ENCODE measurements at regions not wholly inside any gene's neighbourhood (a gene's known extent, or its start where the extent isn't known, plus 50 kb on each side); places are given as distances from the start of the nearest gene placed in this dataset.

DNA sequence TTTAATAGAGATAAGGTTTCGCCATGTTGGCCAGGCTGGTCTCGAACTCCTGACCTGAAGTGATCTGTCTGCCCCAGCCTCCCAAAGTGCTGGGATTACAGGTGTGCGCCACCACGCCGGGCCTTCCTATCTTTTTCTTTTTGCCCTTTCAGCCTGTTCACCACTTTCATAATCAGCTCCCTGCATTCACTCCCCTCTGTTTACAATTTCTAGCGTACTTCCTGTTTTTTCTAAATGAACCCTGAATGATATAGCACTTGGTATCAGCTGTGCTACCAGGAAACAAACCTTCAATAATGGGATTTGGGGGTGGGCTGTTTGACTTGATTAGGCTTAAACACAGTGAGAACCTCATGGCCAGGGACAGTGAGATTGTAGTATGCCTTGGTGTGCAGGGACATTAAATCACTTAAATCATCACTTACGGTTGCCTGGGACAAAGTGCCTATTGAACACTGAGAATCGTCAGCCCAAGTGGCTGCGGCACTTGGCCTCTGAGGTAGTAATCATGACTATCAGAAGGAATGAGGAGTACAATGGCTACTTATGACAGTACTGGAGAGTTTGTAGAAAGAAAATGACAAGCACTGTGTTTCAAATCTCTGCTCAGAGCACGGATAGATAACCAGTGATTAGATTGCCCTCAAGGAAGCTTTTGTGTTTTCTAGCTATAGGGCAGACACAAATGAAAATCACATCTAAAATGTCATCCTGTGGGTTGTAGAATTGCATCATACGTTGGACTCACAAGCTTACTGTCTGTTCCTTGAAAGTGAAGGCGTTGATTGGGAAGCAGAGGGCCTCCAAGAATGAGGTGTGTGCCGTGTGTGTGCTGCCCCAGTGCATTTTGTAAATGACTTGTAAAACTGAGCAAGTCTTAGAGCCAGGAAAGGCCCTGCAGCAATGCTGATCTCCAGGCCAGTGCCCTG lies 661.8 kb downstream of the MATN1 start:
- DNase-seq (ENCODE audit: low read depth): no peak

DNA sequence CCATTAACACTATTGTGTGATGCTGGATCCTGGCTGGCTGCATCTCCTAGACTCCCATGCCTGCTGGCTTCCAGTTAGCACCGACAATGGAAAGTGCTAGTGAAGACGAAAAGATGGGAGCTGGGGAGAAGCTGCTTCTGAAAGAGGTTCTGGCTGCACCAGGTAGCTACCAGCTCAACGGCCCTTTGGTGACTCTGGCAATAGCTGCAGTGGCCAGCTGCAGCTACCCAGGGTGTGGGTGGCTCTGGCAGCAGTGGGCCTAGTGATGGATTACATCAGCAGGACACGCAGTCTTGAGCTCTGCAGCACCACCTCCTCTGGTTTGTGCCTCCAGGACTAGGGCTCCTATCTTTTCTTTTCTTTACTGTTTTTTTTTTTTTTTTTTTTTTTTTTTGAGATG lies 662.6 kb downstream of the MATN1 start:
- DNase-seq (ENCODE audit: low read depth): no peak

GRCh38 chr1:30058970-30059369 lies 664.4 kb downstream of the MATN1 start:
- DNase-seq (ENCODE audit: low read depth): peak; percentile 7

GRCh38 chr1:30054126-30054525 lies 669.3 kb downstream of the MATN1 start:
- DNase-seq (ENCODE audit: low read depth): no peak

DNA sequence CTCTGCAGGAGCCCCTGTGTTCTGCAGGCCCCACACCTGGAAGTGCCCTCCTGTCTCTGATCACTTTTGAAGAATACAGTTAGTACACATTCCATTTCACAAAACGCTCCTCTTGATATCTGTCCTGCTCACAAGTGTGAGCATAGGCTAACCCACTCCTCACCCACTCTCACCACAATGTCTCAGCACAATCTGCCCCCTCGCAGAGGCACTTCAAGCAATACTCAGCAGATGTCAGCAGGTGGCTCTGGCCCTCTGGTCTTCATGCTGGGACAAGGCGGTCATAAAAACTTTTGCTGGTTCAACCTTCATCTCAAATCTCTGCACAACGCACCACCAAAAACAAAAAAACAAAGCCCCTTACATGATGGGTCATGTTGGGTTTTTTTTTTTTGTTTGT lies 671.2 kb downstream of the MATN1 start:
- DNase-seq (ENCODE audit: low read depth): no peak

DNA sequence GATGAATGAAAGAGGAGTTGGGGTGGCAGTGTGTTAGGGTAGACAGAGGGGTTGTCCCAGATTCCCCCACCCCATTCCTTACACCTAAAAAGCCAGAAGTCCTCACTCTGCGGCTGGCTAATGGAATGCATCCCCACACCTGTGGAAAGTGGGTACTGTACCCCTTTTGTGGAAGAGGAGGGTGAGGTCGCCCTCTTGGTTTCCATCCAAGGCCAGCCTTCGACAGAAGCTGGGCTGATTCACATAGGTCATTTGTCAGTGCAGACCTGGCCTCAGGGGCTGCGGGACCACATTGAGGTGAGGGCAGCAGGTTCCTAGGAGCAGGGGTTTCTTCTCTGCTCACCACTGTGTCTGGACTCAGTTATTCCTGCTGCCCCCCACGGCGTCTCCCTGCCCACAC lies 671.6 kb downstream of the MATN1 start:
- DNase-seq (ENCODE audit: low read depth): no peak

- no peak for DNase-seq (ENCODE audit: low read depth)
Observed at GRCh38 chr1:30049748-30050296, 673.6 kb downstream of the MATN1 start.

DNA sequence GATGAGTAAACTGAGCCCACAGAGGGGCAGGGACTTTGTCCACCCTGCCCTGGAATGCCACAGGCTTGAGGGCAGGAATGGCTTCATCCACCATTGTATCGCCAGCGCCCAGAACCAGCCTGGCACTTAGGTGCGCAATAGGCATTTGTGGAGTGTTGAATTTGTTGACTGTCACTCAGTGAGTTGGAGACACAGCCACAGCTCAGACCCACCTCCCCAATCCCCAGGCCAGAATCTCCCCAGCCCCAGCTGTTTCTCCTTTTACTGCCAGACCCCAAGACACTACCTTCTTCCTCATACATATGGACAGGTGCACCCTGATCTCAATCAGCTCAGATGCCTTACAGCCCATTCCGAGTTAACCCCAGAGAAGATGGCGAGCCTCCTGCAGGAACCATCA lies 674.5 kb downstream of the MATN1 start:
- no peak for DNase-seq (ENCODE audit: low read depth)

GRCh38 chr1:30047576-30047975 lies 675.8 kb downstream of the MATN1 start:
- no peak for DNase-seq (ENCODE audit: low read depth)

GRCh38 chr1:30046751-30047150 lies 676.6 kb downstream of the MATN1 start:
- DNase-seq (ENCODE audit: low read depth): no peak

DNA sequence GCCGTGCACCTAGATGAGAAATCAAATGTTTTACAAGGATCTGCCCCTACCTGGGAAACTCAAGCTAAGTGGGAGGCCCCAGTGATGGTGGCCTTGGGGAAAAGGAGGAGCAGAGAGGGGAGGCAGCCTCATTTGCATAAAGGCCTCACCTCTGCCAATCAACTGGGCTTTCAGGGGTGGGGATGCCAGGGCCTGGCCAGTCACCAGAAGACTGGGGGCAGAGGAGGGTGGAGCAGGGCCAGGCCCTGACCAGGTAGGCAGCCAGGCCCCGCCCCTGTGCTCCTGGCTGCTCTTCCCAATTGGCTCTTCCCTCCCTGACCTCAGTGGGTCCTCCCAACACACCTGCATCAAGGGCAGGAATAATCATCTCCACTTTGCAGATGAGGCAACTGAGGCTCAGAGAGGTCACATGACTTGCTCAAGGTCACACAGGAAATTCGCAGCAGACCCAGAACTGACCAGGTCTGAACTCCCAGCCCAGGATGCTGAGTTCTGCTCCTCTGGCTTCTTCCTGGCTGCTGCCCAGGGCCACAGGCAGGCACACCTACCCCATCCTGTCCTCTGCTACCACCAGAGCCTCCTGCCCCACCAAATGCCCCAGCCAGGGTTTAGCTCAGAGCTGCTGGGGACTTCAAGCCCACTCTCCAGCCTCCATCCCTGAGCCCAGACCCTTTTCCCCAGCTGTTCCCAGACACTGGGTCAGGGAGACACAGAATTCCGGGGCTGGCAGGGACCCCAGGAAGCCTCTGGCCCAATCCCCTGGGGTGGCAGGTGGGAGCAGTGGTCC lies 677.9 kb downstream of the MATN1 start:
- no peak for DNase-seq (ENCODE audit: low read depth)

GRCh38 chr1:30044656-30045144 lies 678.7 kb downstream of the MATN1 start:
- no peak for DNase-seq (ENCODE audit: low read depth)

DNA sequence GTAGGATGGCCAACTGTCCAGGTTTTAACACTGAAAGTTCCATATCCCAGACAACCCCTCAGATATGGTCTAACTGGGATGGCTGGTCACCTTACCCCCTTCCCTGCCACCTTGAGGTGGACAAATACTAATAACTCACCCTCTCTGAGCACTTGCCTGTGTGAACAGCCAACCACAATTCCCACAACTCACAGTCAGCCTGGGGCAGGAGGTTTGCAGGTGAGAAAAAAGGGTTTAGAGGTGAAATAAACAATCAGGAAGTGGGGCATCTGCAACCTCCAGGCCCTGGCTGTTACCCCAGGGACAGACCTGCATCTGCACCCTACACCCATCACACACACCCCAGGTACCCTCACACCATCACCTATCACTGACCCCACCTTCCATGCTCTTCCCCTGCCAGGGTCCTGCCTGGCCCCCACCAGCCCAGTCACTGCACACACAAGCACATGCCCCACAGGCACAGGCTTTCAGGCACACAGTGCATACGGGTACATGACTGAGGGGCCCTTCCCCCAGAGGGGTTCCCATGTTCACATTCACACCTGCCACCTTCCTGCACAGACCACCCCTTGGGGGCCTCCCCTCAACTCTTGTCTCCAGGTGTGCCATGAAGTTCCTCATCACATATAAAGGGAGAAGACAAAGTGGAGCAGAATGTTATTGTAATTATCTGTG lies 679.5 kb downstream of the MATN1 start:
- no peak for DNase-seq (ENCODE audit: low read depth)

DNA sequence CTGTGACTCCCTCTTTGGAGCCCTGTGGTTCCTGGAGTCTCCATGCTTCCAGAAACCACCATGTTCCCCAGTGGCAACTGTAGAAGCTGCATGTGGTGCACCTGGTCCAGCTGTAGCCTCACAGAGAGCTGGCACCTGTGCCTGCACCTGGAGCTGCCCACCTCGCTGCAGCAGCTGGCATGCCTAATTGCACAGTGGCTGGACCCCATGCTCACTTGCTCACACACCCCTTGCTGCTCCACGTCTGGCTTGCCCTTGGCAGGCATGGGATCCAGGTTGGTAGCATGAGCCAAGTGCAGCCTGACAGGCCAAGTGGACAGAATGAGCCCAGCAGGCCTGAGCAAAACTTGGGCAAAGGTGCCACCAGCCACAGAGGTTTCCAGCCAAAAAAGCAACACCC lies 680.1 kb downstream of the MATN1 start:
- no peak for DNase-seq (ENCODE audit: low read depth)

DNA sequence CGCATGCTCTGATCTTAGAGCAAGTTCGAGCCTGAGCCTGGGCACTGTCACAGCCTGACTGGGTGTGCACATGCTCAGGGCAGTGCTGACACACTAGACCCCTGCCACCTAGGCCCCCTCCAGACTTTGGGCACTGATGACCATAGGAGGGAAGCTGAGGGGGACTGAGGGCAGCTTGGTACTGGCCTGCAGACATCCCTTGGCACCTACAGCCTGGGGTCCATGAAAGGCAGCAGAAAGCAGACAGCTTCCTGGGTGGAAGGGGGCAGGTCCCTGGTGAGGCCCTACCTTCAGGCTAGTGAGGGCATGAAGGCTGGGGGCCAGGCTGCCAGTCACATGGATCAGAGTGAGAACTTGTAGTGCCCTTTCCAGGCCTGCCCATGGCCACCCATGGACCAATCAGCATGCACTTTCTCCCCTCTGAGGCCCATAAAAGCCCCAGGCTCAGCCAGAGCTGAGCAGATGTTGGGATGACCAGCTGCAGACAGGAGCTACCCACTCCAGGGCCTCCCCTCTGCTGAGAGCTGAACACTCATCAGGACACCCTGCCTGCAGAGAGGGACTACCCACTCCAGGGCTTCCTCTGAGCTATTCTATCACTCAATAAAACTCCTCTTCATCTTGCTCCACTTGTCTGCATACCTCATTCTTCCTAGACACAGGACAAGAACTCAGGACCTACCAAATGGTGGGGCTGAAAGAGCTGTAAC lies 680.8 kb downstream of the MATN1 start:
- DNase-seq (ENCODE audit: low read depth): no peak

- DNase-seq (ENCODE audit: low read depth): no peak
Observed at GRCh38 chr1:30041741-30042437, 681.5 kb downstream of the MATN1 start.

- no peak for DNase-seq (ENCODE audit: low read depth)
Observed at GRCh38 chr1:30040081-30041019, 683.0 kb downstream of the MATN1 start.

GRCh38 chr1:30039354-30040080 lies 683.9 kb downstream of the MATN1 start:
- DNase-seq (ENCODE audit: low read depth): no peak

All from LHCN-M2 (cell line).